A549 (cell line): ENCODE measurements at regions not wholly inside any gene's neighbourhood (a gene's known extent, or its start where the extent isn't known, plus 50 kb on each side); places are given as distances from the start of the nearest gene placed in this dataset.
A peak's percentile ranks its signal among the peaks of the same experiment; 100 is the strongest.
"Not testable (repeated sequence)": the region's sequence is repeated elsewhere in the genome, so short reads cannot be mapped to it uniquely, and the experiment has no call there.

Source experiments
- ATAC-seq, 2 experiments: fragments of 200-7000 bp in 1 of 2; fragments of >200 bp in 1 of 2; cut with Nextera tagmentation in 1 of 2; cut with Tn5 transposase in 1 of 2; 3 replicates each; pipeline versions ENCODE4 v1.8.0 to v1.9.1; 2018 to 2020; ENCODE audit warnings: mild to moderate bottlenecking in 1 of 2, moderate library complexity in 1 of 2
- CTCF ChIA-PET: fragments of 300-600 bp; sonication (Branson Sonifier 250); formaldehyde crosslinking; extraction: SDS; loops from one replicate; lab custom pipeline; 2021; ENCODE audit warnings: antibody characterized with exemption, inconsistent platforms; lab: Yijun Ruan, JAX
- POLR2A ChIA-PET: fragments of 350-600 bp; formaldehyde crosslinking; extraction: SDS; loops from one replicate; lab custom pipeline; 2021; ENCODE audit warnings: antibody characterized with exemption, inconsistent platforms; lab: Yijun Ruan, JAX
- DNase-seq, 2 experiments: peaks; one replicate each; pipeline versions ENCODE4 v3.0.0 to v3.0.0-alpha.2; 2011 to 2016; ENCODE audit warnings: low read depth in 1 of 2, low spot score in 1 of 2
- FAIRE-seq: peaks from 2 replicates; lab custom pipeline; 2011; peaks lifted over from hg19 to GRCh38; lab: Jason Lieb, UNC
- H3K27ac ChIP-seq, 2 experiments: fragments of >200 bp; sonication (Bioruptor Twin); formaldehyde crosslinking; 3 replicates each; pipeline ENCODE4 v1.5.1; 2016 to 2017
- H3K4me1 ChIP-seq: fragments of >200 bp; sonication (Bioruptor Twin); formaldehyde crosslinking; 3 replicates; pipeline ENCODE4 v1.6.1; 2016
- H3K4me2 ChIP-seq: fragments of >200 bp; sonication (Bioruptor Twin); formaldehyde crosslinking; 3 replicates; pipeline ENCODE4 v1.6.1; 2016
- H3K4me3 ChIP-seq: fragments of >200 bp; sonication (Bioruptor Twin); formaldehyde crosslinking; 3 replicates; pipeline ENCODE4 v1.5.1; 2016
- H3K9me3 ChIP-seq: fragments of >200 bp; sonication (Bioruptor Twin); formaldehyde crosslinking; 3 replicates; pipeline ENCODE4 v1.6.1; 2016
- ATOH8 ChIP-seq: fragments of 250-450 bp; sonication (Bioruptor Pico); IDR thresholded peaks from 2 replicates; pipeline ENCODE4 v1.5.0; 2020; ENCODE audit warnings: low read depth, mild to moderate bottlenecking, moderate library complexity
- CBX2 ChIP-seq: fragments of 200-600 bp; sonication (generic); IDR thresholded peaks from 2 replicates; pipeline ENCODE4 v1.6.1; 2016; ENCODE audit warnings: low read depth, mild to moderate bottlenecking, borderline replicate concordance
- CBX8 ChIP-seq: fragments of 200-600 bp; sonication (generic); IDR thresholded peaks from 2 replicates; pipeline ENCODE4 v1.6.1; 2016
- CEBPB ChIP-seq, 2 experiments: fragments of >200 bp in 1 of 2; sonication (Bioruptor Twin) in 1 of 2; formaldehyde crosslinking in 1 of 2; IDR thresholded peaks; 2 replicates each; pipeline ENCODE4 v1.6.1; 2012 to 2016
- CTCF ChIP-seq: fragments of >200 bp; sonication (Bioruptor Twin); formaldehyde crosslinking; IDR thresholded peaks from 3 replicates; pipeline ENCODE4 v1.5.1; 2016
- ESRRA ChIP-seq: fragments of 150-350 bp; IDR thresholded peaks from 2 replicates; pipeline ENCODE4 v1.6.1; 2014; ENCODE audit warnings: mild to moderate bottlenecking, low read length, borderline replicate concordance
- FOSB ChIP-seq: fragments of 250-450 bp; sonication (Bioruptor Pico); IDR thresholded peaks from 2 replicates; pipeline ENCODE4 v1.5.0; 2020; ENCODE audit warnings: mild to moderate bottlenecking, moderate library complexity
- FOSL2 ChIP-seq, 2 experiments: fragments of 450-650 bp in 1 of 2; fragments of >200 bp in 1 of 2; sonication (Bioruptor Twin) in 1 of 2; formaldehyde crosslinking; IDR thresholded peaks; 2 replicates each; pipeline versions ENCODE4 v1.5.0 to v1.6.1; 2016 to 2020; ENCODE audit warnings: mild to moderate bottlenecking in 1 of 2, moderate library complexity in 1 of 2
- HES2 ChIP-seq: fragments of >200 bp; sonication (Bioruptor Twin); formaldehyde crosslinking; IDR thresholded peaks from 2 replicates; pipeline ENCODE4 v1.6.1; 2016
- HEYL ChIP-seq: fragments of 250-450 bp; sonication (Bioruptor Pico); IDR thresholded peaks from 2 replicates; pipeline ENCODE4 v1.8.0; 2021; ENCODE audit warnings: mild to moderate bottlenecking, moderate library complexity
- HOXA7 ChIP-seq: fragments of 250-450 bp; sonication (Bioruptor Pico); IDR thresholded peaks from 2 replicates; pipeline ENCODE4 v1.5.0; 2020; ENCODE audit warnings: mild to moderate bottlenecking, moderate library complexity
- NR3C1 ChIP-seq: fragments of >200 bp; sonication (Bioruptor Twin); formaldehyde crosslinking; IDR thresholded peaks from 3 replicates; pipeline ENCODE4 v1.6.1; 2017
- RNF2 ChIP-seq: fragments of 200-600 bp; sonication (generic); IDR thresholded peaks from 2 replicates; pipeline ENCODE4 v1.6.1; 2016; ENCODE audit warnings: low read depth, mild to moderate bottlenecking, antibody characterized with exemption, moderate library complexity, borderline replicate concordance
- TFCP2L1 ChIP-seq: fragments of 250-450 bp; sonication (Bioruptor Pico); IDR thresholded peaks from 2 replicates; pipeline ENCODE4 v1.5.0; 2021; ENCODE audit warnings: mild to moderate bottlenecking
- TP53 ChIP-seq: fragments of 250-450 bp; sonication (Bioruptor Pico); IDR thresholded peaks from 2 replicates; pipeline ENCODE4 v1.5.0; 2021; ENCODE audit warnings: mild to moderate bottlenecking, moderate library complexity
- ZFP36 ChIP-seq: fragments of 450-650 bp; IDR thresholded peaks from 2 replicates; pipeline ENCODE4 v1.6.1; 2014; ENCODE audit warnings: borderline replicate concordance; ENCODE audit not compliant: partially characterized antibody
- ZSCAN20 ChIP-seq: fragments of 250-450 bp; sonication (Bioruptor Pico); IDR thresholded peaks from 2 replicates; pipeline ENCODE4 v1.8.0; 2022; ENCODE audit warnings: mild to moderate bottlenecking, moderate library complexity
- WGBS: methylation state at CpG from one replicate; pipeline ENCODE4 v1.1.6; 2017; ENCODE audit errors: missing lambda C conversion rate; 5-methylcytosine and 5-hydroxymethylcytosine counted together
- TF ChIP-seq, protein P1 (sequence below): fragments of 250-450 bp; sonication (Bioruptor Pico); IDR thresholded peaks from 2 replicates; pipeline ENCODE4 v1.5.0; 2021; ENCODE audit warnings: mild to moderate bottlenecking, moderate library complexity, borderline replicate concordance
- TF ChIP-seq, protein P2 (sequence below): fragments of 200-600 bp; sonication (generic); IDR thresholded peaks from 2 replicates; pipeline ENCODE4 v1.6.1; 2016; ENCODE audit warnings: antibody characterized with exemption, mild to moderate bottlenecking, moderate library complexity

GRCh38 chr10:5292196-5292735 lies 72.5 kb upstream of the UCN3 start:
- DNase-seq, result peak in 1 of 2 experiments; percentile 68
- WGBS, result 43% methylated on average over 7 of the region's 7 CpGs
- peak overlapping the region; percentile 96 to 97 for H3K27ac ChIP-seq

GRCh38 chr10:5292970-5293369 lies 71.8 kb upstream of the UCN3 start:
- DNase-seq, FAIRE-seq, H3K4me3 ChIP-seq, ATAC-seq: not testable (repeated sequence)
- WGBS, result 80% methylated on average over 2 of the region's 2 CpGs
- Histone ChIP-seq H3K4me2 (peak overlapping the region; percentile 5; the same call in 1 of the 3 replicates), H3K9me3 (peaks cover 19% of the 10 kb centered on the region), H3K4me1 (peaks cover 41% of the 10 kb centered on the region), H3K27ac (peak overlapping the region; percentile 96 to 97)
- TF ChIP-seq HEYL (CRISPR knock-in tag), result 0 out of 2 replicates have a peak, but pooled peaks have one; percentile 45
- POLR2A ChIA-PET, result interaction anchor here (1.0 kb wide), 1 partner anchor 10 kb away, joined by 4 read pairs; no protein-coding TSS in a partner anchor
- CTCF ChIA-PET, result interaction anchor here (0.6 to 6.2 kb wide), 9 partner anchors 11 to 480 kb away, joined by 3 to 43 read pairs (median 3); no protein-coding TSS in a partner anchor

More at GRCh38 chr10:5292196-5292735, 72.5 kb upstream of the UCN3 start:
- CTCF ChIA-PET, result interaction anchor here (0.9 to 6.2 kb wide), 4 partner anchors 10 to 476 kb away, joined by 3 to 43 read pairs (median 4); no protein-coding TSS in a partner anchor
- H3K4me2 ChIP-seq, result peak overlapping the region; percentile 66
- H3K4me1 ChIP-seq, result peaks cover 41% of the 10 kb centered on the region
- H3K9me3 ChIP-seq, result peaks cover 24% of the 10 kb centered on the region
- peak; percentile 82; the same call in 1 of the 2 replicates for TF ChIP-seq TP53 (CRISPR knock-in tag)
- TF ChIP-seq ATOH8 (CRISPR knock-in tag), result peak; percentile 3; the same call in 1 of the 2 replicates
- no peak for TF ChIP-seq FOSL2 (IDR thresholded peaks at IDR 0.05)
- TF ChIP-seq FOSL2 (CRISPR knock-in tag; IDR thresholded peaks at IDR 0.05), result no peak
- TF ChIP-seq, protein P1, sequence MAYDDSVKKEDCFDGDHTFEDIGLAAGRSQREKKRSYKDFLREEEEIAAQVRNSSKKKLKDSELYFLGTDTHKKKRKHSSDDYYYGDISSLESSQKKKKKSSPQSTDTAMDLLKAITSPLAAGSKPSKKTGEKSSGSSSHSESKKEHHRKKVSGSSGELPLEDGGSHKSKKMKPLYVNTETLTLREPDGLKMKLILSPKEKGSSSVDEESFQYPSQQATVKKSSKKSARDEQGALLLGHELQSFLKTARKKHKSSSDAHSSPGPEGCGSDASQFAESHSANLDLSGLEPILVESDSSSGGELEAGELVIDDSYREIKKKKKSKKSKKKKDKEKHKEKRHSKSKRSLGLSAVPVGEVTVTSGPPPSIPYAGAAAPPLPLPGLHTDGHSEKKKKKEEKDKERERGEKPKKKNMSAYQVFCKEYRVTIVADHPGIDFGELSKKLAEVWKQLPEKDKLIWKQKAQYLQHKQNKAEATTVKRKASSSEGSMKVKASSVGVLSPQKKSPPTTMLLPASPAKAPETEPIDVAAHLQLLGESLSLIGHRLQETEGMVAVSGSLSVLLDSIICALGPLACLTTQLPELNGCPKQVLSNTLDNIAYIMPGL (CRISPR knock-in tag), result peak; percentile 45; the same call in 1 of the 2 replicates
- TF ChIP-seq ZSCAN20, result peak; percentile 43; the same call in 1 of the 2 replicates
- peak; percentile 84 for TF ChIP-seq HOXA7 (CRISPR knock-in tag)
- TF ChIP-seq FOSB, result peak; percentile 49; the same call in 1 of the 2 replicates
- TF ChIP-seq TFCP2L1 (CRISPR knock-in tag), result peak; percentile 64; the same call in 1 of the 2 replicates
- TF ChIP-seq CBX8, result no peak
- H3K4me3 ChIP-seq, result no peak overlapping the region
- ATAC-seq (peak; percentile 4 to 6; a peak in 4 of 6 replicates), FAIRE-seq (no peak)
- POLR2A ChIA-PET, result interaction anchor here (0.5 to 0.6 kb wide), 2 partner anchors 82 to 445 kb away, joined by 3 read pairs; no protein-coding TSS in a partner anchor

DNA sequence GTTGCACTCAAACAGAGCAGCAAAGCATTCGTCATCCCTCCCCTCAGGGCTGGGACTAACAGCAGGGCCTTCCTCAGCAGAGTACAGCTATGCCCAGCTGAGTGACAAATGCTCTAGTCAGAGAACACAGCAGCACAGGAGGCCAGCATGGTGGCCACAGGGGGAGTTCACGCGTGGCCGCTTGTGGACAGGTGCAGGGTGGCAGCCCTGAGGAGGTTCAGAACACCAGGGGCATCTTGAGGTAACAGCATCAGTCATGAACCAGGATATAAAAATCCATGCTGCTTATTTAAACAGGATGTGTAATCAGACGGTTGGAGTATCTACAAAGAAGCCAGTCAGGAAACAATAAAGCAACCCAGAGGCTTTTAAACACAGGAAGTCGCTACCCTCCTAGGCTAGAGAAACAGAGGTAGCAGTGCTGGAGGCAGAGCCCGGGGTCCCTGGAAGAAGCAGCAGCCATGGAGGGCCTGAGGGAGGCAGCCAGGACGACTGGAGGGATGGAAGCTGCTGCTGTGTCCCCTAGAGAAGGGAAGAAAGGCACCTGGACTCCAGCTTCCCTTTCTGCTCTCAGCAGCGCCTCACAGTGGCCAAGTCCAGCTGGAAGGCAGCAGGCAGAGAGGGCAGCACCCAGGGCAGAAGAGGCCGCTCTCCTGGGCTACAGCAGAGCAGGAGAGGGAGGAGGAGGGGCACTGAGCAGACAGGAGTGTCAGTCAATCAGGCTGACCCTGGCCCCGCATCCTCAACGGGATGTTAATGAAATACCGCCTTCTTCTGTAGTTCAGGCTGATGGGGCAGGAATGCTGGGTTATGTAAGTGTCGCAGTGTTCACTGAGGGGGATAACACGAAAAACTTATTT lies 70.8 kb upstream of the UCN3 start:
- peak; percentile 69 to 86 for ATAC-seq
- Histone ChIP-seq H3K4me1 (peaks cover 41% of the 10 kb centered on the region), H3K27ac (peak overlapping the region; percentile 96 to 97), H3K4me2 (peak overlapping the region; percentile 42), H3K4me3 (no peak overlapping the region), H3K9me3 (peaks cover 12% of the 10 kb centered on the region)
- peak; percentile 32 for FAIRE-seq
- 33% methylated on average over 15 of the region's 15 CpGs for WGBS
- ChIA-PET POLR2A (interaction anchor here (1.0 kb wide), 1 partner anchor 11 kb away, joined by 4 read pairs; no protein-coding TSS in a partner anchor), CTCF (interaction anchor here (0.6 to 6.2 kb wide), 14 partner anchors 8 to 481 kb away, joined by 3 to 43 read pairs (median 4); no protein-coding TSS in a partner anchor)
- DNase-seq, result peak; percentile 77 to 91
- no peak for TF ChIP-seq ZFP36
- no peak for TF ChIP-seq ESRRA
- TF ChIP-seq RNF2, result no peak
- peak; percentile 72 for TF ChIP-seq CTCF
- TF ChIP-seq HES2, result no peak
- 0 out of 4 replicates have a peak, but pooled peaks of 1 of the 2 experiments have one; percentile 23 for TF ChIP-seq CEBPB (IDR thresholded peaks at IDR 0.05)
- TF ChIP-seq TP53 (CRISPR knock-in tag), result no peak
- TF ChIP-seq, protein P2, sequence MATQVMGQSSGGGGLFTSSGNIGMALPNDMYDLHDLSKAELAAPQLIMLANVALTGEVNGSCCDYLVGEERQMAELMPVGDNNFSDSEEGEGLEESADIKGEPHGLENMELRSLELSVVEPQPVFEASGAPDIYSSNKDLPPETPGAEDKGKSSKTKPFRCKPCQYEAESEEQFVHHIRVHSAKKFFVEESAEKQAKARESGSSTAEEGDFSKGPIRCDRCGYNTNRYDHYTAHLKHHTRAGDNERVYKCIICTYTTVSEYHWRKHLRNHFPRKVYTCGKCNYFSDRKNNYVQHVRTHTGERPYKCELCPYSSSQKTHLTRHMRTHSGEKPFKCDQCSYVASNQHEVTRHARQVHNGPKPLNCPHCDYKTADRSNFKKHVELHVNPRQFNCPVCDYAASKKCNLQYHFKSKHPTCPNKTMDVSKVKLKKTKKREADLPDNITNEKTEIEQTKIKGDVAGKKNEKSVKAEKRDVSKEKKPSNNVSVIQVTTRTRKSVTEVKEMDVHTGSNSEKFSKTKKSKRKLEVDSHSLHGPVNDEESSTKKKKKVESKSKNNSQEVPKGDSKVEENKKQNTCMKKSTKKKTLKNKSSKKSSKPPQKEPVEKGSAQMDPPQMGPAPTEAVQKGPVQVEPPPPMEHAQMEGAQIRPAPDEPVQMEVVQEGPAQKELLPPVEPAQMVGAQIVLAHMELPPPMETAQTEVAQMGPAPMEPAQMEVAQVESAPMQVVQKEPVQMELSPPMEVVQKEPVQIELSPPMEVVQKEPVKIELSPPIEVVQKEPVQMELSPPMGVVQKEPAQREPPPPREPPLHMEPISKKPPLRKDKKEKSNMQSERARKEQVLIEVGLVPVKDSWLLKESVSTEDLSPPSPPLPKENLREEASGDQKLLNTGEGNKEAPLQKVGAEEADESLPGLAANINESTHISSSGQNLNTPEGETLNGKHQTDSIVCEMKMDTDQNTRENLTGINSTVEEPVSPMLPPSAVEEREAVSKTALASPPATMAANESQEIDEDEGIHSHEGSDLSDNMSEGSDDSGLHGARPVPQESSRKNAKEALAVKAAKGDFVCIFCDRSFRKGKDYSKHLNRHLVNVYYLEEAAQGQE, result no peak
- TF ChIP-seq CBX2, result no peak
- TF ChIP-seq NR3C1, result no peak
